Osteoblast (primary cell): ENCODE measurements at regions not wholly inside any gene's neighbourhood (a gene's known extent, or its start where the extent isn't known, plus 50 kb on each side); places are given as distances from the start of the nearest gene placed in this dataset.

Experiments used
- DNase-seq: peaks from one replicate; pipeline ENCODE4 v3.0.0; 2011; ENCODE audit warnings: low spot score, mixed read lengths; ENCODE audit not compliant: insufficient read length; ENCODE audit errors: missing footprints
- H2AFZ ChIP-seq: 2 replicates; pipeline ENCODE4 v1.6.0; 2011; ENCODE audit warnings: mild to moderate bottlenecking, low read length
- H3K27ac ChIP-seq: 2 replicates; pipeline ENCODE4 v1.5.1; 2011; ENCODE audit warnings: mild to moderate bottlenecking, low read depth, low read length, moderate library complexity
- H3K27me3 ChIP-seq: 2 replicates; pipeline ENCODE4 v1.6.0; 2012; ENCODE audit warnings: mild to moderate bottlenecking, control low read depth, inconsistent platforms, low read length, moderate library complexity; ENCODE audit not compliant: insufficient read depth
- H3K36me3 ChIP-seq: 2 replicates; pipeline ENCODE4 v1.5.1; 2011; ENCODE audit warnings: mild to moderate bottlenecking, low read length, control low read depth, moderate library complexity; ENCODE audit not compliant: insufficient read depth
- H3K4me1 ChIP-seq: 2 replicates; pipeline ENCODE4 v1.5.1; 2011; ENCODE audit warnings: mild to moderate bottlenecking, low read length, control low read depth, moderate library complexity; ENCODE audit not compliant: insufficient read depth
- H3K4me2 ChIP-seq: 2 replicates; pipeline ENCODE4 v1.6.0; 2011; ENCODE audit warnings: mild to moderate bottlenecking, low read length; ENCODE audit not compliant: insufficient read depth
- H3K4me3 ChIP-seq: fragments of 200-600 bp; sonication (generic); 3 replicates; pipeline ENCODE4 v1.5.1; 2012; ENCODE audit warnings: mild to moderate bottlenecking, low read length, inconsistent platforms; ENCODE audit not compliant: insufficient read depth
- H3K79me2 ChIP-seq: 2 replicates; pipeline ENCODE4 v1.6.0; 2012; ENCODE audit warnings: mild to moderate bottlenecking, low read length, control low read depth, inconsistent platforms; ENCODE audit not compliant: insufficient read depth
- H3K9me3 ChIP-seq: 2 replicates; pipeline ENCODE4 v1.5.1; 2011; ENCODE audit warnings: low read depth, low read length, control low read depth
- H4K20me1 ChIP-seq: 2 replicates; pipeline ENCODE4 v1.6.0; 2012; ENCODE audit warnings: mild to moderate bottlenecking, low read length, control low read depth; ENCODE audit not compliant: insufficient read depth
- TF ChIP-seq, protein P1 (sequence below): IDR thresholded peaks from 2 replicates; pipeline ENCODE4 v1.5.1; 2011; ENCODE audit warnings: mild to moderate bottlenecking, low read depth, low read length, moderate library complexity; ENCODE audit errors: extremely low read depth

DNA sequence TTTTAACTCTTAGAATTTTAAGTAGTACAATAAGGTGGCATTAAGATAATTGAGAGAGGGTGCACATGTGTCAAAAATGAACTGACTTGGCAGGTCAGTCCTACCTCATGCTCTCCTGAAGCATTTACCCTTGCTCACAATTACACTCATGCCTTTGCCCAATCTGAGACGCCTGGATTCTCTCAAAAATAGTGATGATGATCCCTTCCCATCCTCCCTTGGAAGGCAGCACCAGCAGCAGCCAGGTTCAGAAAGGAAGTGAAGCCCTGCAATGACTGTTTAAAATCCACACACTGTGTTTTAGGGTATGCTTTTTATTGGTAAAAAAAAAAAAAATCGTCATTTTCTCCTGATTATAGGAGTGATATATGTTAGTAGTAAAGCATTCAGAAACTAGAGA is 246.6 kb downstream of the PRELID2 start:
- no peak overlapping the region for H2AFZ ChIP-seq
- DNase-seq = no peak
- TF ChIP-seq, protein P1, sequence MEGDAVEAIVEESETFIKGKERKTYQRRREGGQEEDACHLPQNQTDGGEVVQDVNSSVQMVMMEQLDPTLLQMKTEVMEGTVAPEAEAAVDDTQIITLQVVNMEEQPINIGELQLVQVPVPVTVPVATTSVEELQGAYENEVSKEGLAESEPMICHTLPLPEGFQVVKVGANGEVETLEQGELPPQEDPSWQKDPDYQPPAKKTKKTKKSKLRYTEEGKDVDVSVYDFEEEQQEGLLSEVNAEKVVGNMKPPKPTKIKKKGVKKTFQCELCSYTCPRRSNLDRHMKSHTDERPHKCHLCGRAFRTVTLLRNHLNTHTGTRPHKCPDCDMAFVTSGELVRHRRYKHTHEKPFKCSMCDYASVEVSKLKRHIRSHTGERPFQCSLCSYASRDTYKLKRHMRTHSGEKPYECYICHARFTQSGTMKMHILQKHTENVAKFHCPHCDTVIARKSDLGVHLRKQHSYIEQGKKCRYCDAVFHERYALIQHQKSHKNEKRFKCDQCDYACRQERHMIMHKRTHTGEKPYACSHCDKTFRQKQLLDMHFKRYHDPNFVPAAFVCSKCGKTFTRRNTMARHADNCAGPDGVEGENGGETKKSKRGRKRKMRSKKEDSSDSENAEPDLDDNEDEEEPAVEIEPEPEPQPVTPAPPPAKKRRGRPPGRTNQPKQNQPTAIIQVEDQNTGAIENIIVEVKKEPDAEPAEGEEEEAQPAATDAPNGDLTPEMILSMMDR = no peak
- no peaks in the 10 kb centered on the region for H3K9me3 ChIP-seq
- no peak overlapping the region for H3K4me3 ChIP-seq
- H3K27me3 ChIP-seq = no peaks in the 10 kb centered on the region
- peak overlapping the region; percentile 54 for H3K27ac ChIP-seq
- no peaks in the 10 kb centered on the region for H3K36me3 ChIP-seq
- H3K4me2 ChIP-seq = no peak overlapping the region
- peaks cover 18% of the 10 kb centered on the region for H3K4me1 ChIP-seq
- H4K20me1 ChIP-seq = no peaks in the 10 kb centered on the region
- no peaks in the 10 kb centered on the region for H3K79me2 ChIP-seq

DNA sequence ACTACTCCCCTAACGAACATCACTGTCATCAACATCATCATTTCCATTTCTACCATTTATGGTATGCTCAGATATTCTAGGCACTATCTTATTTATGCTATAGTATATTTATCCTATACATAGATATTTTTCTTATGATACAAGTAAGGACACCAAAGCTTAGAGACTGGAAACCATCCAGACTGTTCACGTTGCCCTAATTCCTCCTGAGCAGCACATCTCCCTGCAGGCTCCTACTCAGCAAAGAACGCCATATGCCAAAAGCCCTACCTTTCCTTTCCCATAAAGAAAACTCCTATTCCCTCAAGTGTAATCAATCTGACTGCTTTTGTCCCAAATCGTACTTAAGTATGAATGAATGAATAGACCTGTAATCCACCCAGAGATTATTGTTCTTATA is 247.0 kb downstream of the PRELID2 start:
- Histone ChIP-seq H3K27ac (peak overlapping the region; percentile 54), H3K4me2 (peak overlapping the region; percentile 65), H3K36me3 (no peaks in the 10 kb centered on the region), H3K4me3 (no peak overlapping the region), H4K20me1 (no peaks in the 10 kb centered on the region), H3K4me1 (peaks cover 18% of the 10 kb centered on the region), H3K79me2 (no peaks in the 10 kb centered on the region), H3K9me3 (no peaks in the 10 kb centered on the region), H2AFZ (peak overlapping the region; percentile 22), H3K27me3 (no peaks in the 10 kb centered on the region)
- TF ChIP-seq, protein P1 = no peak
- peak; percentile 15 for DNase-seq

DNA sequence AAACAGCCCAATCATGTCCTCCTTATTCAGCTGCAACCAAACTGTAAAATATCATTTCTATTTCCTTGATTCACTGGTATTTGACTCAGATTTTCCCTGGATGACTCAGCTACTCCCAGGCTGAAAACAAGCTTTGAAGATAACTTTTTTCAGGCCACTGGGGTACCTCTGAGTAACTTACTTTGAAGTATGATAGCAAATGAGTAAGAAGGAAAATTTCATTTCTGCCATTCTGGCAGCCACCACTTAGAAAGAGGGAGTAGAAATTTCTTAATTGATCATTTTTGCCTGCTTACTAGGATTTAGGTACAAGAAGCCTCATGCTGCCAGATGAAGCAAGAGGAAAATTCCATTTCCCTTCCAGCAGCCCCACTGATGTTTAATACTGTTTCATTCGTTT is 247.4 kb downstream of the PRELID2 start:
- Histone ChIP-seq H3K4me2 (peak overlapping the region; percentile 65), H3K27me3 (no peaks in the 10 kb centered on the region), H3K9me3 (no peaks in the 10 kb centered on the region), H2AFZ (peak overlapping the region; percentile 22), H3K36me3 (no peaks in the 10 kb centered on the region), H3K79me2 (no peaks in the 10 kb centered on the region), H3K4me1 (peaks cover 18% of the 10 kb centered on the region), H3K4me3 (no peak overlapping the region), H3K27ac (peak overlapping the region; percentile 54), H4K20me1 (no peaks in the 10 kb centered on the region)
- TF ChIP-seq, protein P1 = no peak
- DNase-seq = peak; percentile 65

DNA sequence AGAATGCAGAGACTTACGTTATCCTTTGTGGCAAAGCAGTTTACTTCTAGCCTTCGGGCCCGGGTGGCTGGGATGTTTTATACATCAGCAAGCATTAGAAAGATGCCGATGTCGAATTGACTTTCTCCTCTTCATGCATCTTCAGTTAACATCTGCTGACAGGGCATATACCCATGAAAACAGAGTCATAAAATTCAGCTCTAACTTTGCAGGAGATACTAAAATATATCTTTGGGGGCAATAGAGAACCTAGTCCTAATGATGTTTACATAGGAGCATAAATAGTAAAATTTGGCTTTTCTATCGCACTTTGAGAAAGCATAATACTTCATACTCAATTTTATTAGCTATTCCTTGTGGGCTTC is 247.9 kb downstream of the PRELID2 start:
- Histone ChIP-seq H3K79me2 (no peaks in the 10 kb centered on the region), H3K9me3 (no peaks in the 10 kb centered on the region), H3K4me3 (no peak overlapping the region), H3K27me3 (no peaks in the 10 kb centered on the region), H3K4me2 (no peak overlapping the region), H2AFZ (no peak overlapping the region), H3K27ac (no peak overlapping the region), H3K36me3 (no peaks in the 10 kb centered on the region), H3K4me1 (peaks cover 18% of the 10 kb centered on the region), H4K20me1 (no peaks in the 10 kb centered on the region)
- no peak for DNase-seq
- TF ChIP-seq, protein P1 = no peak
